ENCODE measurements at regions not wholly inside any gene's neighbourhood (a gene's known extent, or its start where the extent isn't known, plus 50 kb on each side); places are given as distances from the start of the nearest gene placed in this dataset.

DNA sequence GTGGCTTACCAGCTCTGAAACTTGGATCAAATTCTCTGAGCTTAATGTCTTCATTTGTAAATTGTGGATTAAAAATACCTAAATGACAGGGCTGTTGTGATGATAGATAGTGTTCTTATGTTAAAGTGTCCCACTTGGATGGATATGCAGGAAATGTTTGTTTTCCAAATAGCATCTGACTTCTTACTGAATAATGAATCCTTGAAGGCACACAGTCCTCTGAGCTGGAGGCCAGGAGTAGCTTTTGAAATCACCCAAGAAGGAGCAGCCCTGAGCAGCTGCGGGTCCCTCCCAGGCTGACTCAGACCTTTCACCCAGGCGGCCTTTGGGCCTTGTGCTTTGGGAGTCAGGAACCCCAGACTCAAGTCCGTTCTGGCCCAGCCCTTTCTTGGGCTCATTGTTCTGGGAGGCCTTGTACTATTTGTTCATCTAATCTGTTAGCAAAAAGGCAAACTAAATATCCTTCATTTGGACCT, 173.0 kb upstream of the GATA6 start:
- DNase-seq (ENCODE audit: low read depth) = no peak

DNA sequence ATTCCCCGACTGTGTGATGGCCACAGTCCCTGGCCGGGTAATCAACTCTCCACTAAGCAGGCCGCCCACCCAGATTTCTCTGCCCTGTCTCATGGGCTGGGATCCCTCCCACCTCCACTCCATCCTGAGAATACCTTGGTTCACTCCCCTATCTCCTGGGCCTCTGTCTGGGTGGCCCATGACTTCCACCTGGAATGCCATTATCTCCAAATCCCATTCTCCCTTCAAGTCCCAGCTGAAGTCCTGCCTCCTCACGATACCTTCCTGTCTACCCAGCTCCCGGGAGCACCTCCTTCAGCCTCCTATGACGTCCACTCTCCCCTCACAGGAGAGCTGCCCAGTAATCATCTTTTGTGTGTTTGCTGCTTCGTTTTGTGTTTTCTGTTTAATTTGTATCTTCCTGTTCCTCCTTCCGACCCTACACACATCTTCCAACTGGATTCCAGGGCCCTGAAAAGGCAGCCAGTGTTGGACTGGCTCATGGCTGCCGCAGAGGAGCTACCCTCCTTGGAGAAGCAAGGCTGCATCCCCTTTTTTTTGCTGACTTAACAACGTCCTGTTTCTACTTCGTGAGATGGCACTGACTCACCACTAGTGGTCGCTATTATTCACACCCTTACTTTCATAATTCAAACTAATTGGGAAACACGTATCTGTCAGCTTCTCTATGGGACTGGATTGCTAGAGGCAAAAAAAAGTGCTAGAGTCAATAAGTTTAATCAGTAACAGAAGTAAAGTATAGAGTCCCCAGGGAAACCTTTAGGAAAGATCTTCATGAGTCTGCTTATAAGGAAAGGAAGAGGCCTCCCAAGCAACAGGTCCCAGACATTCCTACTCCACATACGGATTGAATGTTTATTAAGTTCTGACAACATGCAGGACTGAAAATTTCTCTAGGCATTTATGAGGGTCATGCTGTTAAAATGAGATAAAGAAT, 171.9 kb upstream of the GATA6 start:
- DNase-seq (ENCODE audit: low read depth) = no peak

DNA sequence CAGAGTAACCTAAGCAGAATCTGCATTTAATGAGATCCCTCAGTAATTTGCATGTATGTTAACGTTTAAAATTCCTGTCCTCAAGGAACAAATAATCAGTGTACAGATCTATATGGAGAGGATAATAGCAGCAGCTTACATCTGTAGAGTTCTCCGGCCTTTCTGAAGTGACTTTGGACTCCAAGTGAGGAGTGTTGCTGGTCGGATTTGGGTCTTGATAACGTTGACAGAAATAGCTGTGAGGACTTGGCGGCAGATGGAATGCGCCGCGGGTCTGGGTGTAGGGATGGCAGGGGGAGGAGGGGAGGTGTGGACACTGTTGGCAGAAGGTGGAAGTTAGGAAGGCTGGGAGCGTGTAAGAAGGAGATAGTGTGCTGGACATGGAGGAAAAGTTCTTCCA, 170.9 kb upstream of the GATA6 start:
- DNase-seq (ENCODE audit: low read depth) = no peak

DNA sequence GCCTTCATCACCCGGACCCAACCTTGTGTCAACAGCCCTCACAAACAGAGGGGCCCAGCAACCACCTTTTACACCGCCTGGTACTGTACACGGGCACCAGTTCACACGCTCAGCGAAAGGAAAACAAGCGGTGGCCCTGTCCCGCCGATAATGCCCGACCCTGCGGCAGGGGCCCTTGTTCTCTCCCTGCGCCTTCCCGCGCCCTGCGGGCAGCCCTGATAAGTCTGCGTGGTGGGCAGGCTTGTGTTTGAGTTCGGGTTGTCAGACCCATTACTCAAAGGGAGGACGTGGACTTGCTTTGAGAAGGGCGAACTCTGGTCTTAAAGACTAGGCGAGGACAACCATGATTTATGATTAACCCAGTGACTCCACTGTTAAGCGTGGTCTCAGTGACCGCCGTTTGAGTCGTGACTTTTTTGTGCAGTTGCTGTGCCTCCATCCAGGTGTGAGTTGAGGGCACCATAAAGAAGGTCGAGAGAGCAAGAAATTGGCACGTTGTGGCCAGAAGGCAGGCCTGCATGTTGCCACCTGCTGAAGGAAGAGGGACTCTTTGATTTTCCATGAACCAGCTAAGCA, 167.4 kb upstream of the GATA6 start:
- no peak for DNase-seq (ENCODE audit: low read depth)

DNA sequence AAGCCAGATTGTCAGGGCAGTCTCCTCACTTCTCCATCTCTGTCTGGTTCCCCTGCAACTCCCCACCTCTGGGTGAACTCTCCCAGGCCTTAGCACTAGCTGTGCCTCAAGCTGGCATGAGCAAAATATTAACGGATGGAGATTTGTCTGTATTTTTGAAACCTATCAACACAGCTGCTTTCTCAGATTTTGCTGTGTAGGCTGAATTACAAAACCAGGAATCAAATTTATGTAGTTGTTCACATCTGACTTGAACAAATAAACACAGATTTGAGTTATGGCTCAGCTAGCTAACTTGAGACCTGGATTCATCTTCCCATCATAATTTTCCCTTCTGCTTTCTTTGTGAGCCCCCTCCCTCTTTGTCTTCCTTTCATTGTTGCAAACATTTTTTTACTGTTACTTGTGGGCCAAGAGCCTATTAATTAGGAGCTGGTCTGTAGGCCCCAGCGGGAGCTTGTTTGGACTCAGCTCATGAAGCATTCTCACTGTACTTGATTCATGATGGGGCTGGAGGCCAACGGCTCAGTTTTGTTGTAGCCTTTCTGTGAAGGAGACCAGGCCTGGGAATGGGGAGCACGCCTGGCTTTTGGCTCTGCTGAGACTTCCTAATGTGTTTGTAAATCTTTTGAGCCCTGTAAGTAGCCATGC, 164.1 kb upstream of the GATA6 start:
- DNase-seq (ENCODE audit: low read depth) = no peak

DNA sequence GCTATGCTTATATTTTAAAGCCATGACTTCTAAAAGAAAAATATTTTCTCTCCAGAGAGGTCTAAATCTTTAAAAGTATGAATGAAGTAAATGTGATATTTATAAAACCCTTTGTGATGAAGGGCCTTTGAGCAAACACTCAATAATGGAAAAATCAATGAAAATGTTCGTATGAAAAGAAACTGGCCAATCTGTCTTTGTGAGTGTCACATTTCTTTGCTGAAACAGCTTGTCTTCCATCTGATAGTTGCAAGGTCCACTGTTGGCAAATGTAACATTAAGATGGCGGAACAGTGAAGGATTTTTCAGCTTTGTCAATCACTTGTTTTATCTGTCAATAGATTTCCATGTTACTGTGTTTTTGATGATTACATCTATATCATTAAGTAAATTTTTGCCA, 162.9 kb upstream of the GATA6 start:
- DNase-seq (ENCODE audit: low read depth) = no peak

DNA sequence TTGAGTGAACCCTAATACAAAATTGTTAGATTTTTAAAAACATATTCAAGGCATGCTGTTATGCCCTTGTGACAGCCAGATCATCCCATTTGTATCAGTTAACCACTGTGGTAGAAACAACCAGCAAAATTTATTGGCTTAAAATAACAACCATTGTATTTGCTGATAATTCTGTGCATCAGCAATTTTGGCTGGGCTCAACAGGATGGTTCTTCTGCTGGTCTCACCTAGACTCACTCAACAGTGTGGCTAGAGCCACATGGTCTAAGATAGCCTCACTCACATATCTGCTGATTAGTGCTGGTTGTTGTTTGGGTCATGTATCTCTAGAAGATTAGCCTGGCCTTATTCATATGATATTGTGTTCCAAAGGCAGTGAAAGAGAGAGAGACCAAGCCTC, 160.1 kb upstream of the GATA6 start:
- DNase-seq (ENCODE audit: low read depth) = no peak

DNA sequence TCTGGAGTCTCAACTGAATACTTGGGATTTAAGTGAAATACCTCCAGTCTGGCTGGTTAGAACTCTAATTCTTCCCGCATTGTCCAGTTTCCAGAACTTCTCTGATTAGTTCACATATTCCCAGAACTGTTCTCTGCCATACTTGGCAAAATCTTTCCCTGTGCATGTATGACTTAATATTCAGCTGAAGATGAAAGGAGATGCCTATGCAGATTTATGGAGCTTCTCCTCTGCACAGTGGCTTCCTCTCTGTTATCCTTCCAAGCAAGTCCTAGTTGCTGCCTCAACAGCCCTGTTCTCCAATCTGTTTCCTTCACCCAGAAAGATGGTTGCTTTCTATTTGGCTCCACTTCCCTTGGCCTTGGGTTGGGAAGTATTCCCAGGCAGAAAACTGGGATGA, 155.4 kb upstream of the GATA6 start:
- no peak for DNase-seq (ENCODE audit: low read depth)

DNA sequence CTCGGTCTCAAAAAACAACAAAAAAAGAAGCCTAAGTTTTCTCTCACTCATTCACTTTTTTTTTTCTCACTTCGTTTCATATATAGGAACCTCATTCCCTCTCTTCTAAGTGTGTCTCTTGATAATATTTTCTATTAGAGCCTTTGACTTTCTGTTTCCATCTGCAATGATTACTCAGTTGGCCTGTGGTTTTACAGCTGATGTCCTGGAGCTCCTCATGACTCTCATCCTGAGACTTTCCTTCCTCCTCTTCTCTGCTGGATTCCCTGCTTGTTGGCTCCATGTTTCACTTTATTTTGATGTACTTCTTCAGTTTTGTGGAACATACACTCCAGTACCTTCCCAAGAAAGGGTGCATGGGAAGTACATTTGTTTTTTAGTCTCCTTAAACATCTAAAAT, 154.2 kb upstream of the GATA6 start:
- DNase-seq (ENCODE audit: low read depth) = no peak

DNA sequence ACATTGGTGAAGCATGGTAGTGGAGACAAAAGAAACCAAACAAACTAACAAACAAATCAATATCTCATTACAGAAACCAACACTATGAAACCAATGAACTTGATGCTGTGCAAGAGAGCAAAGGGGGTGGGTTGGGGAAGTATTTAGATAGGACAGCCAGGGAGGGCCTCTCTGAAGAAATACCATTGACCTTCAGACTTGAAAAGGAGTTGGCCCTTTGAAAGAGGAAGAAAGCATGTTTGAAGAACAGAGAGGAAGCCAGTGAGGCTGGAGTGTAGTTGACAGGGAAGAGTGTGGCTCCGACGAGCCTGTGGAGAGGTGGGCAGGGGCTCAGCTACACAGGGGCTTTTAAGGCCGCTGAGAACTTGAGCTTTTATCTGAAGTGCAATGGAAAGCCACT, 151.0 kb upstream of the GATA6 start:
- no peak for DNase-seq (ENCODE audit: low read depth)

DNA sequence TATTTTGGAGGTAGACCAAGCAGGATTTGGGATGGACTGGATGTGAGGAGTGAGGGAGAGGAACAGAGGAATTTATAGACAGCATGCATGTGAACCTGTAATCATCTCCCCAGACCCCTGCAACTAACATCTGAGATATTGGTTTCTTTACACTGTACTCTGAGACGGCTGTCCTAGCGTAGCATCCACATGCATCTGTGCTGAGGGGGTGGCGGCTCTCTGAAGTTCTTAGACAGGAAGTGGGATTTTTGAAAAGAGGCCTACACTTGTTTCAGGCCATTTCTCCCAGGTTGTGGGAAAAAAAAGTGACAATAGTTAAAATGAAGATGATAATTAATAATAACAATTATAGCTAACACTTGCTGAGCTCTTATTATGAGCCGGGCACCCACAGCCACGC, 150.2 kb upstream of the GATA6 start:
- no peak for DNase-seq (ENCODE audit: low read depth)

DNA sequence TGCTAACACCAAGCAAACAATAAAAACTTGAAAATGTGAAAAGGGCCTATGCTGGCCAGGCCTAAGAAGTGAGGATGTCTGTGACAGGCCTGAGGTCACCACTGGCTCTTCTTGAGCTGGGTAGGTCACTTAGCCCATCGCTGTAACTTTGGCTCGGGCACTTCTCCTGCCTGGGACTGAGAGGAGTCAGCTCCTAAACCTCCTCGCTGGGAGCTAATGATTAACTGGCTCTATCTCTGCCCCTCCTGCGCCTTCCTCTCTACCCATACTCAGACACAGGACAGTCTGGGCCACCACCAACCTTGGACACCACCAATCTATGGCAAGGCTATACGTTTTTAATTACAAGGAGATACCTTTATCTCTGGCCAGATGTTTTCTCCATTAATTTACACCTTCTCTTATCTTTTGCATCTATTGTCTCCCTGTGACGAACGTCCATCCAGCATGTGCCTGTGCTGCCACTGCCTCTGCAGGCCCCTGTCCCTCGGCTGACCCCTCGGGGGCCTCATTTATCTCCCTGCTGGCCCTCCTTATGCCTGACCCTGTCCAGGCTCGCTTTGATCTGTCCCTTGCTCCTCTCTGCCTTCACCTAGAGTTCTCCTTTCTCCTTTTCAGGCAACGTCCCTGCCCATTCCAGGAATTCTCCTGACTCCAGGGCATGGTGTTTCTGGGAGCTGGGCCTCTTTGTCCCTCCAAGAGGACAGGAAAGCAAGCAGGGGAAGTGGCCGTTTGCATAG, 149.1 kb upstream of the GATA6 start:
- no peak for DNase-seq (ENCODE audit: low read depth)

DNA sequence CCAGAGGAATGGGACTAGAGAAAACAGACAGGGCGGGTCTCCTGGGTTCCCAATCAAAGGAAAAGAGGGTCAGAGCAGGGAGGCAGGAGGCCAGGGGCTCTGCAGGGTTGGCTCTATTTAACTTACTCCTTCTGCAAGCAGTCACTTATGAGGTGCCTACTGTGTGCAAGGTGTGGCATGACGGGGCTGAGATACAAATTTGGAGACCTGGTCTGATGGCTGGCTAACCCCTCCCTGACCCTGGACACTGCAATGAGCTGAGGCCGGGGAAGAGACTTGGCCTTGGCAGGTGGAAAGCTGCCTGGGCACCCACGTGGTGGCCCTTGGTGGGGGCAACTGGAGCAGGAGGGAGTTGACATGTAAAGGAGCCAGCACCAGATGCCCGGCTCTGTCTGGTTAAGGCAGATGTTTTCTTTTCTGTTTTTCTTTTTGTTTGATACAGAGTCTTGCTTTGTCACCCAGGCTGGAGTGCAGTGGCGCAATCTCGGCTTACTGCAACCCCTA, 148.5 kb upstream of the GATA6 start:
- DNase-seq (ENCODE audit: low read depth) = no peak

DNA sequence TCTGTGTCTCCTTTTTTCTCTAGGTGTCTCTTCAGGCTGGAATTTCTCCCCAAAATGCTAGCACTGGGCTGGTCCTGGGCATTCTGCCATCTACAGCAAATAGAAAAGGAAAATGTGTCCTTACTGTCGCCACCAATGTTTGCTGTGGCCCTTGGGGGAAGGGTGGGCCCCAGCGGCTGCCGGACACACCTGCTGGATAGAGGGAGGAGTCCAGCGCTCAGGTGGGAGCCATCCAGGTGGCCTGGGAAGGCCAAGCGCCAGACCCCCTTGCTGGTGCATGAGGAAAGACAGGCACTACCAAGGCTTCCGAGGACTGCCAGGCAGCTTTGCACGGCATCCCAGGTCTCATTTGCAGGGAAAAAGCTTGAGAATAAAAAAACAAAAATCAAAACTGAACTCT, 147.7 kb upstream of the GATA6 start:
- no peak for DNase-seq (ENCODE audit: low read depth)

DNA sequence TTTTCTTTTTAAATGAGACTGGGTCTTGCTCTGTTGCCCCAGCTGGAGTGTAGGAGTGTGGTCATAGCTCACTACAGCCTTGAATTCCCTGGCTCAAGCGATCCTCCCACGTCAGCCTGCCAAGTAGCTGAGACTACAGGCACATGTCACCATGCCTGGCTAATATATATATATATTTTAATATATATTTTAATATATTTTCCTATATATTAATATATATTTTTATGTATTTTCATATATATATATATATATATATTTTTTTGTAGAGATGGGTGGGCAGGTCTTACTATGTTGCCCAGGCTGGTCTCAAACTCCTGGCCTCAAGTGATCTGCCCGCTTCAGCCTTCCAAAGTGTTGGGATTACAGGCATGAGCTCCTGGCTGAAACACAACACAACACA, 144.5 kb upstream of the GATA6 start:
- DNase-seq (ENCODE audit: low read depth) = no peak

DNA sequence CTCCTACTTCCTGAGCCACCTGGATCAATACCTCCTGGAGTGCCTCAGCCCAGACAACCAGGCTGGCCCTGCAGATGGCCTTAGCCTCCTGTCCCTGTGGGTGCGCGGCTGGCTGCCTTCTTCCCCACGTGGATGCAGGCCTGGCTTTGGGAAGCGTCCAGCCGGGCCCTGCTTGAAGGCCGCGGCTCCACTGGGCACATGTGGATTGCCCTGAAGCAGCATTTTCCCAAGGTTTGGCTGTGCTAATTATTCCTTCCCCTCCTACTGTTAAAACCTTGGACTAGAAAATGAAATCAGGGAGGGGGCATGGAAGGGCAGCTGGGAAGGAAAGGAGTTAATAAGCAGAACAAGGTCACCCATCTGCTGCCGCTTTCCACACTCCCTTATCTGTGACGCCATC, 143.0 kb upstream of the GATA6 start:
- no peak for DNase-seq (ENCODE audit: low read depth)

DNA sequence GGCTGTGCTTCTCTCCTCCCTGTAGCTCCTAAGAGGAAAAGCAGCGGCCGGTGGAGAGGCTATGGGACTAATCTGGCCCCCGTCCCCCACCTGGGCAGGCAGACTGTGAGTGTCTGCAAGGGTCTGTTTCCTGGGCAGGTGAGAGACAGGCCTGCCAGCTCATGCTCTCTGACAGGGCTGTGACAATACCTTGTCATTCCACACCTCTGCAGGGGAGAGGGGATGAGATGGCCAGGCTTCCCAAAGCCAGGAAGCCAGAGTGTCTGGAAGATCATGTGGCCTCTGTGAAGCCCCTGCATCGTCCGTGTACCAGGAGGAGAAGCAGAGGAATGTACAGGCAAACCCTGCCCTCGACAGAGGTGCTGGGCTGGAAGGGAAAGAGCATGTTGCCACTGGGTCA, 142.5 kb upstream of the GATA6 start:
- DNase-seq (ENCODE audit: low read depth) = no peak

DNA sequence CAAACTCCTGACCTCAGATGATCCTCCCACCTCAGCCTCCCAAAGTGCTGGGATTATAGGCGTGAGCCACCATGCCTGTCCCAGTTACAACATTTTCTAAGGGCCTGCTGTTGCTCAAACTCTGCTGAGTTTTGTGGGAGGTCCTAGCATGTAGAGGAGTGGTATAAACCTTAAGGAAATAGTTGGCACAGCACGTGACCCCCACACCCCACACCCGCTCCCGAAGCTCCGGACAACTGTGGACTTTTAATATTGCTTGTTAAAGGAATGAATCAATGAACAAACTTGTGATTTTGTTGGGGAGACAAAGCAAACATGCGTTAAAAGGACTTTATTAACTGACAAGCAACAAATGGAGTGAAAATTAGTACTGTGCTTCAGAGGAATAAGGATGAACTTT, 137.8 kb upstream of the GATA6 start:
- no peak for DNase-seq (ENCODE audit: low read depth)

DNA sequence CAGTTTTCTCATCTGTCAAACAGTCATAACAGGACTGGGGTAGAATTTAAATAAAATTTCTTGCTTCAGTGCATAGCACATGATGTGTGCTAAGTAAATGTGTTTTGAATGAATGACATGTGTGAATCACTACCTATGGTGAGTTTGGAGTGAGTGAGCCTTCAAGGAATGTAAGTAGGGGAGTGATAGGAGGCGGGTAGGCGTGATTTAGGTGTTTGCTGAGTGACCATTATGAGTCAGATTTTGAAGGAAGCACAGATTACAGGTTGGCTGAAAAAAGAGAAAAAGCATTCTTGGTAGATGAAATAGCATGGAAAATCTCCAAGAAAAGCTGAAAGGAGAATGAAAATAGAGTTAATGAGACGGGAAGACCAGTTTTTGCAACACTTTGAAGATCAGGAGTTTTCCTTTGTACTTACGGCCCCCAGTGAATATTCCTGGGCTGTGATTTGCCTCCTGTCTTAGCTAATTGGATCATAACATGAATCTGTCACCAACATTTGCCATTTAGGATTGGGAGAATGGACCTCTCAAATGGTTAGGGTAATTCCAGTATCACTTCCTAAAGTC, 136.9 kb upstream of the GATA6 start:
- DNase-seq (ENCODE audit: low read depth) = no peak

DNA sequence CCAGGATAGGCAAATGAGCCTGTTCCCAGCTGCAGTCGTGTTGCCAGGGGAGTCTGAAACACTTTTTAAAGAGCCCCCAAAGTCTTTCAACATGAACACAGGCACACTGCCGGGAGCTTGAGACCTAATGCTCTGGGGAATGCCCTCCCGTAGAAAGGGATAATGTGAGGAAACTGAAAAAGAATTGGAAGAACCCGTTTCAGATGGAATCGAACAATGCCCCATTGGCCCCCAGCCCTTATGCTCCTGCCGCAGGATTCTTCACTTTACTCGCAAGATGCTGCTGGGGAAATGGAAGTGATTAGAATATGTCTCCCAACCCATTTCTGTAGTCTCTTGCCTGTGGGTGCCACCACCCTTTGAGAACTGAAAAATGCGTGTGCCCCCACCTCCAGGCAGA, 136.3 kb upstream of the GATA6 start:
- DNase-seq (ENCODE audit: low read depth) = no peak

DNA sequence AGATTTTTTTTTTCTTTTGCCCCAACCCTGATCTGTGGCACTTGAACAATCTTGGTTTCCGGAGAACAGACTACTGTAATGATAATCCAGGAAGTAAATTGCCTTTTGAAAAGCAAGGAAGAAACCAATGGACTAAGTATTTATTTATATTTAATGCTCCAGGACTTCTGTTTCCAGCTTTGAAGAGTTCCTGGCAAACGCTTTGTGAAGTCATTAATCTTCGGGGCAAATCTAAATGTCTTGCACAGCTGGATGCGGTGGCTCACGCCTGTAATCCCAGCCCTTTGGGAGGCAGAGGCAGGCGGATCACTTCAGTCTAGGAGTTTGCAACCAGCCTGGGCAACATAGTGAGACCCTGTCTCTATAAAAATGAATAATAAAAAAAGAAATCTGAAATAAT, 135.1 kb upstream of the GATA6 start:
- DNase-seq (ENCODE audit: low read depth) = no peak

DNA sequence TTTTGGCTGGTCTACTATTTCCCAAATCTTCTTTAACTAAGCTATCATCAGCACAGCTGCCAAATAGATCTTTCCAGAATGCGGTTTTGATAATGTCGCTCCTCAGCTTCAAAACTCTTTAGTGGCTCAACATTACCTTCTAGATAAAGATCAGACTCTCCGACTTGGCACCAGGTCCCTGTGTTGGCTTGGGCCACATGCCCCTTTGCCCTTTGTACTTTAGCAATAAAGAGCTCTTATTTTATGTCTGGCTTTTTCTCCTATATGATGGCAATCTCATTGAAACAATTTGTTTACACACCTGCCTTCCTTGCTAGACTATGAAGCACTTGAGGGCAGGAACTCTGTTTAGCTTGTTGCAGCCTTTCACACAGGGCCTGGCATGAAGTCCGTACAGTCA, 128.9 kb upstream of the GATA6 start:
- no peak for DNase-seq (ENCODE audit: low read depth)

All from stimulated activated CD8-positive, alpha-beta memory T cell treated with anti-CD3 and anti-CD28 coated beads, Interleukin-12 subunit alpha, Interleukin-12 subunit beta, amount 100 ng/mL, for 4 hours (primary cell).